MM.1S (cell line): ENCODE measurements at regions not wholly inside any gene's neighbourhood (a gene's known extent, or its start where the extent isn't known, plus 50 kb on each side); places are given as distances from the start of the nearest gene placed in this dataset.

Experiments
- DNase-seq: peaks from one replicate; pipeline ENCODE4 v3.0.0-alpha.2; 2015
- H2AFZ ChIP-seq: fragments of 300-600 bp; sonication (generic); 2 replicates; pipeline ENCODE4 v1.6.0; 2016; ENCODE audit warnings: antibody characterized with exemption, low read length
- H3F3A ChIP-seq: fragments of 300-600 bp; sonication (generic); 2 replicates; pipeline ENCODE4 v1.6.1; 2016; ENCODE audit warnings: mild to moderate bottlenecking, antibody characterized with exemption, low read length, moderate library complexity, mixed read lengths; ENCODE audit not compliant: insufficient read depth
- H3K27ac ChIP-seq: fragments of 300-600 bp; sonication (generic); 2 replicates; pipeline ENCODE4 v1.5.1; 2016; ENCODE audit warnings: mild to moderate bottlenecking, low read length
- H3K27me3 ChIP-seq: fragments of 300-600 bp; sonication (generic); replicated peaks from 2 replicates; pipeline ENCODE4 v1.6.0; 2016; ENCODE audit warnings: low read length; ENCODE audit not compliant: insufficient read depth
- H3K36me3 ChIP-seq: fragments of 300-600 bp; sonication (generic); replicated peaks from 2 replicates; pipeline ENCODE4 v1.6.1; 2016; ENCODE audit warnings: mild to moderate bottlenecking, low read length, mixed read lengths; ENCODE audit not compliant: insufficient read depth
- H3K4me1 ChIP-seq: fragments of 300-600 bp; sonication (generic); 2 replicates; pipeline ENCODE4 v1.6.1; 2016; ENCODE audit warnings: low read length, mixed read lengths
- H3K4me2 ChIP-seq: fragments of 300-600 bp; sonication (generic); 2 replicates; pipeline ENCODE4 v1.6.0; 2016; ENCODE audit warnings: low read depth, low read length
- H3K4me3 ChIP-seq: fragments of 300-600 bp; sonication (generic); 2 replicates; pipeline ENCODE4 v1.5.1; 2016; ENCODE audit warnings: low read length, mixed read lengths
- H3K79me2 ChIP-seq: fragments of 300-600 bp; sonication (generic); 2 replicates; pipeline ENCODE4 v1.6.1; 2016; ENCODE audit warnings: mixed run types, low read length, mixed read lengths
- H3K9ac ChIP-seq: fragments of 300-600 bp; sonication (generic); 2 replicates; pipeline ENCODE4 v1.6.1; 2016; ENCODE audit warnings: low read length, mixed read lengths
- H3K9me2 ChIP-seq: fragments of 300-600 bp; sonication (generic); replicated peaks from 2 replicates; pipeline ENCODE4 v1.6.1; 2016; ENCODE audit warnings: mild to moderate bottlenecking, low read length, mixed read lengths; ENCODE audit not compliant: insufficient read depth
- H3K9me3 ChIP-seq: fragments of 300-600 bp; sonication (generic); replicated peaks from 2 replicates; pipeline ENCODE4 v1.6.1; 2016; ENCODE audit warnings: mild to moderate bottlenecking, low read length, mixed read lengths; ENCODE audit not compliant: insufficient read depth
- H4K20me1 ChIP-seq: fragments of 300-600 bp; sonication (generic); 2 replicates; pipeline ENCODE4 v1.6.1; 2016; ENCODE audit warnings: mild to moderate bottlenecking, low read length, moderate library complexity, mixed read lengths; ENCODE audit not compliant: insufficient read depth
- EZH2 ChIP-seq: fragments of 300-600 bp; sonication (generic); optimal IDR thresholded peaks from 2 replicates; pipeline ENCODE3; 2017; ENCODE audit warnings: low read depth, mild to moderate bottlenecking, antibody characterized with exemption, low read length, mixed read lengths
- EZH2phosphoT487 ChIP-seq: fragments of 300-600 bp; sonication (generic); IDR thresholded peaks from 2 replicates; pipeline ENCODE4 v1.6.1; 2018; ENCODE audit warnings: antibody characterized with exemption, low read length
- TF ChIP-seq, protein P1 (sequence below): fragments of 300-600 bp; sonication (generic); IDR thresholded peaks from 2 replicates; pipeline ENCODE4 v1.5.1; 2016; ENCODE audit warnings: antibody characterized with exemption, low read length, mixed read lengths

DNA sequence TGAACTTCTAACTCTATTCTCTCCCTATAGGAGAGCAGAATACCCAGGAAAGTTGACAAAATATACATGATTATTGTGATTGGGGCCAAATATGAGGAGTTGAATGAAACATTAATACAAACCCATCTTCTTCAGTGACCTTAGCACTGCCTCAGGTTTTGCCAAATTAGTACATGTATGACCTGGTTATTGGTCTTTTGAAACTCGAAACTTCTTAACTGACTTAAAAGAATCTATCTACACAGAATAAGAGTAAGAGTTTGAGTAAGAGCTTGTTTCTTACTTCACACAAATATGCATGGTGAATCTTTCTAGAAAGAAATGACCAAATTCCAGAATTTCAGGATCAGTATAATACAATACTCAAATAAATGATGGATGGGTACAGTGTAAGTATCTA lies 213.0 kb upstream of the GK2 start:
- H2AFZ ChIP-seq, result no peak overlapping the region
- H3K79me2 ChIP-seq, result no peaks in the 10 kb centered on the region
- H3K27ac ChIP-seq, result no peak overlapping the region
- no peak for DNase-seq
- H3K9me3 ChIP-seq, result no peaks in the 10 kb centered on the region
- TF ChIP-seq EZH2phosphoT487, result no peak
- TF ChIP-seq EZH2, result no peak
- TF ChIP-seq, protein P1, sequence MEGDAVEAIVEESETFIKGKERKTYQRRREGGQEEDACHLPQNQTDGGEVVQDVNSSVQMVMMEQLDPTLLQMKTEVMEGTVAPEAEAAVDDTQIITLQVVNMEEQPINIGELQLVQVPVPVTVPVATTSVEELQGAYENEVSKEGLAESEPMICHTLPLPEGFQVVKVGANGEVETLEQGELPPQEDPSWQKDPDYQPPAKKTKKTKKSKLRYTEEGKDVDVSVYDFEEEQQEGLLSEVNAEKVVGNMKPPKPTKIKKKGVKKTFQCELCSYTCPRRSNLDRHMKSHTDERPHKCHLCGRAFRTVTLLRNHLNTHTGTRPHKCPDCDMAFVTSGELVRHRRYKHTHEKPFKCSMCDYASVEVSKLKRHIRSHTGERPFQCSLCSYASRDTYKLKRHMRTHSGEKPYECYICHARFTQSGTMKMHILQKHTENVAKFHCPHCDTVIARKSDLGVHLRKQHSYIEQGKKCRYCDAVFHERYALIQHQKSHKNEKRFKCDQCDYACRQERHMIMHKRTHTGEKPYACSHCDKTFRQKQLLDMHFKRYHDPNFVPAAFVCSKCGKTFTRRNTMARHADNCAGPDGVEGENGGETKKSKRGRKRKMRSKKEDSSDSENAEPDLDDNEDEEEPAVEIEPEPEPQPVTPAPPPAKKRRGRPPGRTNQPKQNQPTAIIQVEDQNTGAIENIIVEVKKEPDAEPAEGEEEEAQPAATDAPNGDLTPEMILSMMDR, result no peak
- no peak overlapping the region for H3K4me2 ChIP-seq
- H3K9me2 ChIP-seq, result no peaks in the 10 kb centered on the region
- no peaks in the 10 kb centered on the region for H3K36me3 ChIP-seq
- no peaks in the 10 kb centered on the region for H3F3A ChIP-seq
- H4K20me1 ChIP-seq, result no peaks in the 10 kb centered on the region
- H3K9ac ChIP-seq, result no peak overlapping the region
- no peaks in the 10 kb centered on the region for H3K27me3 ChIP-seq
- no peak overlapping the region for H3K4me3 ChIP-seq
- H3K4me1 ChIP-seq, result no peaks in the 10 kb centered on the region

DNA sequence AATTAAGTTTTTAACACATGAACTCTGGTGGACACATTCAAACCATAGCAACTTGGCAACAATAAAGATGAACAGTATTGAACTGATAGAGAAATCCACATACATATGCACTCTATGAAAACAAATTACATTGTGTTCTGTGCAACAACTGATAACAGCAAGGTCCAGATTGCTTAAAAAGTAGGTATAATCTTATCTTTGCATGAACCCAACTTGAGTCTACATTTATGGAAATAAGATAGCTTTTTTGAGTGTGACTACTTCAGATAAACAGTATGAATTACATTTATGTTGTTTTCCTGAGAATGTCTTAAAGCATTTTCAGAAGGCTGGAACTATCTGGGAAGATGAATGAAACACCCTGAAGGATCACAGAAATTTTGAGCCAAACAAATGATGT lies 212.6 kb upstream of the GK2 start:
- no peak overlapping the region for H3K4me3 ChIP-seq
- H3K79me2 ChIP-seq, result no peaks in the 10 kb centered on the region
- no peaks in the 10 kb centered on the region for H4K20me1 ChIP-seq
- H3K27me3 ChIP-seq, result no peaks in the 10 kb centered on the region
- no peak overlapping the region for H3K9ac ChIP-seq
- TF ChIP-seq, protein P1, result no peak
- TF ChIP-seq EZH2phosphoT487 (no peak), EZH2 (no peak)
- no peak for DNase-seq
- no peak overlapping the region for H3K27ac ChIP-seq
- no peak overlapping the region for H2AFZ ChIP-seq
- H3F3A ChIP-seq, result no peaks in the 10 kb centered on the region
- H3K4me2 ChIP-seq, result no peak overlapping the region
- H3K9me2 ChIP-seq, result no peaks in the 10 kb centered on the region
- H3K9me3 ChIP-seq, result no peaks in the 10 kb centered on the region
- H3K4me1 ChIP-seq, result no peaks in the 10 kb centered on the region
- H3K36me3 ChIP-seq, result no peaks in the 10 kb centered on the region

DNA sequence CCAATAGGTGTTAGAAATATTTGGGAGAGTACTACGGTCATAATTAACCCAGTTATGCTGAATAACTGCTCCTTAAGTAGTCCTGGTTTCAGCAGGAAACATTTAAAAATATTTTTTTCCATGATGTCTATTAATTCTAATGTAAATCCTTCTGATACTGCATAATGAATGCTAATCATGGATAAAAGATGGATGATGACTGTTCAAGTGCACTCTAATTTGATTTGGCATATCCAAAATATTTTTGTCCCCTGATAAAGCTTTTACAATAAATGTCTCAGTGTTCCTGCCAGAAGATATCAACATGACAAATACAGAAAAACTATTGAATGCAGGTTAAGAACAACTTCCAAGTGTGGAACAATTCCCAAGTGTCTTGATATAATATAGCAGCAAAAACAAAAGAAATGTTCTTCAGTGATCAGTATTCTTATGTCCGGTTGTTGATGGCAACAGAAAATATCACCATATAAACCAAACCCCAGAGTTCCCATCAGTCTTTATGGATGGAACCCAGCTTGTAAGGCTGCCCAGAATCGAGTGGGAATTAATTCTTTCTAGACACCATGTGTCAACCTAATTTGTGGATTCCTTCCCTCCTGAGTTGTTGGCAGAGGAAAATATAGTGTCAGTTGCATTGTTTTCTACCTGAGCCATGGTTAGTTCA lies 205.4 kb upstream of the GK2 start:
- no peaks in the 10 kb centered on the region for H3K4me1 ChIP-seq
- no peaks in the 10 kb centered on the region for H3K9me2 ChIP-seq
- no peak overlapping the region for H3K27ac ChIP-seq
- H3K27me3 ChIP-seq, result no peaks in the 10 kb centered on the region
- H3K79me2 ChIP-seq, result no peaks in the 10 kb centered on the region
- TF ChIP-seq EZH2phosphoT487, result no peak
- TF ChIP-seq, protein P1, result no peak
- no peak for TF ChIP-seq EZH2
- H4K20me1 ChIP-seq, result no peaks in the 10 kb centered on the region
- DNase-seq, result no peak
- H3K9ac ChIP-seq, result no peak overlapping the region
- no peak overlapping the region for H3K4me3 ChIP-seq
- H3K4me2 ChIP-seq, result no peak overlapping the region
- H2AFZ ChIP-seq, result no peak overlapping the region
- H3K36me3 ChIP-seq, result no peaks in the 10 kb centered on the region
- H3F3A ChIP-seq, result no peaks in the 10 kb centered on the region
- no peaks in the 10 kb centered on the region for H3K9me3 ChIP-seq
